ENCODE measurements at regions not wholly inside any gene's neighbourhood (a gene's known extent, or its start where the extent isn't known, plus 50 kb on each side); places are given as distances from the start of the nearest gene placed in this dataset.

GRCh38 chr10:129310881-129311280, 156.2 kb upstream of the MGMT start:
- Histone ChIP-seq H3K36me3 (no peaks in the 10 kb centered on the region), H3K4me1 (ENCODE audit: control insufficient read depth in 1 of 2, insufficient read depth in 1 of 2, low read depth in 1 of 2, low read length in 1 of 2) (no peaks in the 10 kb centered on the region), H3K9me3 (no peaks in the 10 kb centered on the region), H3K4me3 (ENCODE audit: low read depth in 1 of 2, low read length in 1 of 2) (no peak overlapping the region), H3K27ac (no peak overlapping the region), H3K27me3 (no peaks in the 10 kb centered on the region)
- TF ChIP-seq CTCF (IDR thresholded peaks at IDR 0.05) = no peak

GRCh38 chr10:129319934-129320333, 147.1 kb upstream of the MGMT start:
- Histone ChIP-seq H3K9me3 (no peaks in the 10 kb centered on the region), H3K36me3 (no peaks in the 10 kb centered on the region), H3K27ac (no peak overlapping the region), H3K27me3 (no peaks in the 10 kb centered on the region), H3K4me3 (ENCODE audit: low read depth in 1 of 2, low read length in 1 of 2) (no peak overlapping the region), H3K4me1 (ENCODE audit: control insufficient read depth in 1 of 2, insufficient read depth in 1 of 2, low read depth in 1 of 2, low read length in 1 of 2) (no peaks in the 10 kb centered on the region)
- no peak for TF ChIP-seq CTCF (IDR thresholded peaks at IDR 0.05)

GRCh38 chr10:129320340-129320739, 146.7 kb upstream of the MGMT start:
- no peak overlapping the region for H3K4me3 ChIP-seq (ENCODE audit: low read depth in 1 of 2, low read length in 1 of 2)
- no peaks in the 10 kb centered on the region for H3K27me3 ChIP-seq
- no peak for TF ChIP-seq CTCF (IDR thresholded peaks at IDR 0.05)
- H3K9me3 ChIP-seq = no peaks in the 10 kb centered on the region
- no peaks in the 10 kb centered on the region for H3K36me3 ChIP-seq
- H3K27ac ChIP-seq = no peak overlapping the region
- H3K4me1 ChIP-seq (ENCODE audit: control insufficient read depth in 1 of 2, insufficient read depth in 1 of 2, low read depth in 1 of 2, low read length in 1 of 2) = no peaks in the 10 kb centered on the region

GRCh38 chr10:129321727-129322126, 145.3 kb upstream of the MGMT start:
- H3K36me3 ChIP-seq = no peaks in the 10 kb centered on the region
- no peaks in the 10 kb centered on the region for H3K27me3 ChIP-seq
- no peaks in the 10 kb centered on the region for H3K4me1 ChIP-seq (ENCODE audit: control insufficient read depth in 1 of 2, insufficient read depth in 1 of 2, low read depth in 1 of 2, low read length in 1 of 2)
- H3K9me3 ChIP-seq = no peaks in the 10 kb centered on the region
- TF ChIP-seq CTCF (IDR thresholded peaks at IDR 0.05) = no peak
- no peak overlapping the region for H3K4me3 ChIP-seq (ENCODE audit: low read depth in 1 of 2, low read length in 1 of 2)
- no peak overlapping the region for H3K27ac ChIP-seq

GRCh38 chr10:129322933-129323820, 143.9 kb upstream of the MGMT start:
- H3K27ac ChIP-seq = no peak overlapping the region
- no peaks in the 10 kb centered on the region for H3K4me1 ChIP-seq (ENCODE audit: control insufficient read depth in 1 of 2, insufficient read depth in 1 of 2, low read depth in 1 of 2, low read length in 1 of 2)
- no peak overlapping the region for H3K4me3 ChIP-seq (ENCODE audit: low read depth in 1 of 2, low read length in 1 of 2)
- H3K27me3 ChIP-seq = no peaks in the 10 kb centered on the region
- no peaks in the 10 kb centered on the region for H3K9me3 ChIP-seq
- no peaks in the 10 kb centered on the region for H3K36me3 ChIP-seq
- TF ChIP-seq CTCF (IDR thresholded peaks at IDR 0.05) = no peak
